ENCODE measurements at regions not wholly inside any gene's neighbourhood (a gene's known extent, or its start where the extent isn't known, plus 50 kb on each side); places are given as distances from the start of the nearest gene placed in this dataset.

DNA sequence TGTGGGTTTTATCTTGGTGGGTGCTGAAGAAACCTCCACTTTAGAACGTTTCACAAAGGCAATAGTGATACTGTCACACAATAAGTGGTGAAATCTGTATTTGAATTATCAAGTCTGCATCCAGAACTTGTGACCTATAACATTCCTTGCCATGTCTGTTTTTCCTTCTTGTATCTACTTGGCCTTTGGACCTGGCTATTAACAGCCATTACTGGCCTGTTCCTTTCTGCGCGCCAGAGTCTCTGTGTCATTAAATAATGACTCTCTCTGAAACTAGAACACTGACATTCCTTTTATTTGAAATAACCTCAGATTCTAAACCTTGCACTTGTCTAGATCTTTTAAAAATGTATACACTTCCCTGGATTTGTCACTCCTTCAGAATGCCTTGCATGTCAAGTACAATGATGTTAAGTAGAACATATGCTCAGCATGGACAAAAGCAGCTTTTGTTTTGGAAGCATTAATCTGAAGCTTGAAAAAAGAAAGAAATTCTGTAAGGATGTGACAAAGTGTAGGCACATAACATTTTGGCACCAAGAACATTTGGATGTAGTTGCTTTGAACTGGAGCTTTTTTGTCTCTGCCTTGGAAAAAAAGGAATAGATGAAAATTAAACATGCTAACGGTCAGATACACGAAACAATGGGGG lies 95.5 kb upstream of the RPL10L start:
- no peaks in the 10 kb centered on the region for H3K9me3 ChIP-seq (ENCODE audit: insufficient read depth, low read length)
- no peaks in the 10 kb centered on the region for H3K36me3 ChIP-seq (ENCODE audit: low read length)
- H3K79me2 ChIP-seq (ENCODE audit: insufficient read depth, low read length): no peaks in the 10 kb centered on the region
- H3K27ac ChIP-seq (ENCODE audit: low read depth, low read length): no peak overlapping the region
- no peak overlapping the region for H3K9ac ChIP-seq (ENCODE audit: low read length)
- no peak overlapping the region for H3K4me2 ChIP-seq (ENCODE audit: low read depth, low read length, poor library complexity, severe bottlenecking)
- no peaks in the 10 kb centered on the region for H4K20me1 ChIP-seq (ENCODE audit: low read depth, low read length)
- no peak overlapping the region for H2AFZ ChIP-seq (ENCODE audit: low read depth, low read length, severe bottlenecking)
- TF ChIP-seq EZH2phosphoT487 (conservative IDR thresholded peaks at IDR 0.05; ENCODE audit: low read length): no peak
- no peak for TF ChIP-seq CTCF (IDR thresholded peaks at IDR 0.05; ENCODE audit: insufficient read depth, low read length, poor library complexity, severe bottlenecking)
- no peak overlapping the region for H3K4me3 ChIP-seq (ENCODE audit: insufficient read depth, low read length, poor library complexity, severe bottlenecking)
- no peaks in the 10 kb centered on the region for H3K27me3 ChIP-seq (ENCODE audit: low read length)
- no peaks in the 10 kb centered on the region for H3F3A ChIP-seq (ENCODE audit: insufficient read depth)
- H3K9me2 ChIP-seq (replicated peaks; ENCODE audit: insufficient read depth, low read length): no peaks in the 10 kb centered on the region

DNA sequence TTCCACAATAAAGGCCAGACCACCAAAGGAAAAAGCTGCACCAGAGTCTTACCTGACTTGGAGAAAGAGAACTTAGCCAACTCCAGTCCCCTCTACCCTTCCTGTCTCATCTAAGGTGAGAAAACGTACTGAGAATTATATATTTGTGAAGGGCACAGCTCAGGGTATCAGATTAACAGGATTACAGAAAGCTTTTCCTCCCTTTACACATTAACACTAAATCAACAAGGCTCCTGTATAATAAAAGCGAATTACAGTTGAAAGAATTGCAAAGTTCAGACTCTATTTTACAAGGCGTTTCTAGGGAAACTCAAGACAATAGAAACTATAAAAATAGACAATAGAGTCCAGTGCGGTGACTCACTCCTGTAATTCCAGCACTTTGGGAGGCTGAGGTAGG lies 82.7 kb upstream of the RPL10L start:
- no peaks in the 10 kb centered on the region for H4K20me1 ChIP-seq (ENCODE audit: low read depth, low read length)
- H3F3A ChIP-seq (ENCODE audit: insufficient read depth): no peaks in the 10 kb centered on the region
- no peak overlapping the region for H3K4me2 ChIP-seq (ENCODE audit: low read depth, low read length, poor library complexity, severe bottlenecking)
- no peak overlapping the region for H3K4me3 ChIP-seq (ENCODE audit: insufficient read depth, low read length, poor library complexity, severe bottlenecking)
- no peak overlapping the region for H3K9ac ChIP-seq (ENCODE audit: low read length)
- H3K36me3 ChIP-seq (ENCODE audit: low read length): no peaks in the 10 kb centered on the region
- TF ChIP-seq EZH2phosphoT487 (conservative IDR thresholded peaks at IDR 0.05; ENCODE audit: low read length): no peak
- no peak for TF ChIP-seq CTCF (IDR thresholded peaks at IDR 0.05; ENCODE audit: insufficient read depth, low read length, poor library complexity, severe bottlenecking)
- no peaks in the 10 kb centered on the region for H3K9me3 ChIP-seq (ENCODE audit: insufficient read depth, low read length)
- no peaks in the 10 kb centered on the region for H3K9me2 ChIP-seq (replicated peaks; ENCODE audit: insufficient read depth, low read length)
- no peaks in the 10 kb centered on the region for H3K27me3 ChIP-seq (ENCODE audit: low read length)
- H3K79me2 ChIP-seq (ENCODE audit: insufficient read depth, low read length): no peaks in the 10 kb centered on the region
- no peak overlapping the region for H3K27ac ChIP-seq (ENCODE audit: low read depth, low read length)
- H2AFZ ChIP-seq (ENCODE audit: low read depth, low read length, severe bottlenecking): no peak overlapping the region

DNA sequence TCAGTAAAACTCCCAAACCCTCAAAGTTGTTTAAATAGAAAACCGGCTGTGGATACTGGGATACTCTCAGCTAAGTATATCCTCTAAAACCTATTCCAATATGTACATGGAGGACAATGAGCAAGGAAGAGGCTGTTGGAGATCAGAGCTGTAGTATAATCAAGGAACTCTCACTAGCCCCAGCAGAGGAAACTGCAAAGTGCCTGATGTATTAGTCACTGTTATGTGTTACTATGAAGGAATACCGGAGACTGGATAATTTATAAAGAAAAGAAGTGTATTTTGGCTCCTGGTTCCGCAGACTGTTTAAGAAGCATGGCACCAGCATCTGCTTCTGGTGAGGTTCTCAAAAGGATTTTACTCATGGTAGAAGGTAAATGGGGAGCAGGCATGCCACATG lies 65.6 kb upstream of the RPL10L start:
- Histone ChIP-seq H3K4me3 (ENCODE audit: insufficient read depth, low read length, poor library complexity, severe bottlenecking) (no peak overlapping the region), H2AFZ (ENCODE audit: low read depth, low read length, severe bottlenecking) (no peak overlapping the region), H3K27me3 (ENCODE audit: low read length) (no peaks in the 10 kb centered on the region)

More for the DNA sequence above, 65.6 kb upstream of the RPL10L start:
- no peak overlapping the region for H3K9ac ChIP-seq (ENCODE audit: low read length)
- no peak for TF ChIP-seq EZH2phosphoT487 (conservative IDR thresholded peaks at IDR 0.05; ENCODE audit: low read length)
- no peak for TF ChIP-seq CTCF (IDR thresholded peaks at IDR 0.05; ENCODE audit: insufficient read depth, low read length, poor library complexity, severe bottlenecking)
- no peak overlapping the region for H3K27ac ChIP-seq (ENCODE audit: low read depth, low read length)
- no peaks in the 10 kb centered on the region for H4K20me1 ChIP-seq (ENCODE audit: low read depth, low read length)
- no peak overlapping the region for H3K4me2 ChIP-seq (ENCODE audit: low read depth, low read length, poor library complexity, severe bottlenecking)
- no peaks in the 10 kb centered on the region for H3F3A ChIP-seq (ENCODE audit: insufficient read depth)
- H3K79me2 ChIP-seq (ENCODE audit: insufficient read depth, low read length): no peaks in the 10 kb centered on the region
- H3K9me3 ChIP-seq (ENCODE audit: insufficient read depth, low read length): no peaks in the 10 kb centered on the region
- no peaks in the 10 kb centered on the region for H3K9me2 ChIP-seq (replicated peaks; ENCODE audit: insufficient read depth, low read length)
- H3K36me3 ChIP-seq (ENCODE audit: low read length): no peaks in the 10 kb centered on the region

All from SU-DHL-6 (cell line).